ENCODE measurements at regions not wholly inside any gene's neighbourhood (a gene's known extent, or its start where the extent isn't known, plus 50 kb on each side); places are given as distances from the start of the nearest gene placed in this dataset.
"Not testable (repeated sequence)": the region's sequence is repeated elsewhere in the genome, so short reads cannot be mapped to it uniquely, and the experiment has no call there.

GRCh38 chr4:54403700-54404453, 174.8 kb downstream of the PDGFRA start:
- POLR2A ChIA-PET: no interaction called here
- H3K79me2 ChIP-seq (ENCODE audit: insufficient read depth, low read length): no peaks in the 10 kb centered on the region
- in situ Hi-C loops (cut with HindIII; ENCODE audit: extremely low pct_ligation_motif_present, low pct_unique_long_range_greater_than_20kb): no loop called here

DNA sequence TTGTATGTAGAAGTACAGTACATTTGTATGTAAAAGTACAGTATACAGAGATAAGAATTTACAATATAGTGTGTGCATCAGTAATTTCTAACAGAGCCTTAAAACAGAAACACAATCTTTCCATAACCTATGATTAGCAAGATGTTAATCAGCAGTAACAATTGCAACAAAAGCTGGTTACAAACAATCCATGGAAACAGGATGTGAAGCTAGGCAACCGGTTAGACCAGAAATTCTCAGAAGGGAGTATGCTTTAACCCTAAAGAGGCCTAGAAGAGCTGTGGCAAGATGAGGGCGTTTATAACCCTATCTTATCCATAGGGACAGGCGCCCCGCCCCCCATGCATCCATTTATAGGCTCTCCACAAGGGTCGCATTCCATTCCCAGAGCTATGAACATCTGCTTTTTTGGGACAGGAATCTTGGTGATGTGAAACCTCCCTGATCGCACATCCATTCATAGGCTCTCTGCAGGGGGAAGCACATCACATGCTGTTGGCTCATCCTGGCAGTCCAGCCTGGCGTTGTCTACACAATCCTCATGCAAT, 180.3 kb downstream of the PDGFRA start:
- H3K36me3 ChIP-seq (replicated peaks in 1 of 2; ENCODE audit: control insufficient read depth in 1 of 2, insufficient read depth in 2 of 2, low read length in 2 of 2); H4K20me1 ChIP-seq (ENCODE audit: insufficient read depth, low read length); in situ Hi-C loops (cut with HindIII; ENCODE audit: extremely low pct_ligation_motif_present, low pct_unique_long_range_greater_than_20kb); H3K27ac ChIP-seq (ENCODE audit: extremely low read length, insufficient read depth, low read length); FAIRE-seq; H3K79me2 ChIP-seq (ENCODE audit: insufficient read depth, low read length); H3K4me2 ChIP-seq (ENCODE audit: low read depth, low read length); H3K4me3 ChIP-seq (replicated peaks in 1 of 3; ENCODE audit: insufficient read depth in 1 of 3, low read depth in 2 of 3, low read length in 3 of 3); intact Hi-C loops (cut with micrococcal nuclease; ENCODE audit: unreplicated experiment); H3K27me3 ChIP-seq (ENCODE audit: control insufficient read depth in 1 of 2, insufficient read depth in 2 of 2, low read length in 2 of 2); POLR2A ChIA-PET; H3K9ac ChIP-seq (ENCODE audit: insufficient read depth, low read depth, low read length); H2AFZ ChIP-seq (ENCODE audit: low read length); H3K9me3 ChIP-seq (ENCODE audit: low read length); ATAC-seq; CTCF ChIA-PET (ENCODE audit: low intra/inter-chr PET ratio, low total read pairs); BruUV-seq (replicated peaks); H3K4me1 ChIP-seq (ENCODE audit: insufficient read depth, low read length); DNase-seq (ENCODE audit: low spot score): not testable (repeated sequence)
- 0% methylated on average over 5 of the region's 7 CpGs for WGBS (ENCODE audit: low lambda C conversion rate)

More at GRCh38 chr4:54403700-54404453, 174.8 kb downstream of the PDGFRA start:
- Histone ChIP-seq H2AFZ (ENCODE audit: low read length) (no peak overlapping the region), H3K4me3 (replicated peaks in 1 of 3; ENCODE audit: insufficient read depth in 1 of 3, low read depth in 2 of 3, low read length in 3 of 3) (no peak overlapping the region), H3K9ac (ENCODE audit: insufficient read depth, low read depth, low read length) (no peak overlapping the region), H3K36me3 (replicated peaks in 1 of 2; ENCODE audit: control insufficient read depth in 1 of 2, insufficient read depth in 2 of 2, low read length in 2 of 2) (no peaks in the 10 kb centered on the region), H4K20me1 (ENCODE audit: insufficient read depth, low read length) (no peaks in the 10 kb centered on the region), H3K4me1 (ENCODE audit: insufficient read depth, low read length) (no peaks in the 10 kb centered on the region), H3K27ac (ENCODE audit: extremely low read length, insufficient read depth, low read length) (no peak overlapping the region), H3K4me2 (ENCODE audit: low read depth, low read length) (no peak overlapping the region), H3K9me3 (ENCODE audit: low read length) (no peaks in the 10 kb centered on the region), H3K27me3 (ENCODE audit: control insufficient read depth in 1 of 2, insufficient read depth in 2 of 2, low read length in 2 of 2) (no peaks in the 10 kb centered on the region)
- DNase-seq (ENCODE audit: low spot score) (no peak), FAIRE-seq (no peak), ATAC-seq (no peak)
- BruUV-seq (replicated peaks): no TSS peak
- TF ChIP-seq RAD51 (IDR thresholded peaks at IDR 0.05; ENCODE audit: borderline replicate concordance): peak; percentile 75
- 0 out of 2 replicates have a peak, but pooled peaks have one; percentile 44 for TF ChIP-seq USF2 (IDR thresholded peaks at IDR 0.05; ENCODE audit: low read depth, low read length)
- no peak for TF ChIP-seq USF2 (CRISPR knock-in tag; IDR thresholded peaks at IDR 0.05; ENCODE audit: borderline replicate concordance)
- no peak for TF ChIP-seq FOXK1 (CRISPR knock-in tag; IDR thresholded peaks at IDR 0.05; ENCODE audit: borderline replicate concordance, low read depth)
- no peak for TF ChIP-seq PITX1 (CRISPR knock-in tag; IDR thresholded peaks at IDR 0.05)
- TF ChIP-seq ESRRA (CRISPR knock-in tag; IDR thresholded peaks at IDR 0.05; ENCODE audit: low read depth): no peak
- TF ChIP-seq ATF7 (IDR thresholded peaks at IDR 0.05): peak; percentile 53; the same call in 1 of the 2 replicates
- no peak for TF ChIP-seq ATF7 (CRISPR knock-in tag; IDR thresholded peaks at IDR 0.05)
- TF ChIP-seq YEATS4 (CRISPR knock-in tag; IDR thresholded peaks at IDR 0.05; ENCODE audit: borderline replicate concordance): no peak
- TF ChIP-seq ZNF629 (CRISPR knock-in tag; conservative IDR thresholded peaks at IDR 0.05): 0 out of 2 replicates have a peak, but pooled peaks have one; percentile 13
- no peak for TF ChIP-seq ZNF251 (CRISPR knock-in tag; IDR thresholded peaks at IDR 0.05)
- CTCF ChIA-PET (ENCODE audit: low intra/inter-chr PET ratio, low total read pairs): no interaction called here
- intact Hi-C loops (cut with micrococcal nuclease; ENCODE audit: unreplicated experiment): no loop called here
- 29% methylated on average over 5 of the region's 5 CpGs for WGBS (ENCODE audit: low lambda C conversion rate)
